GM19463 (cell line): ENCODE measurements at regions not wholly inside any gene's neighbourhood (a gene's known extent, or its start where the extent isn't known, plus 50 kb on each side); places are given as distances from the start of the nearest gene placed in this dataset.
"Not testable (repeated sequence)": the region's sequence is repeated elsewhere in the genome, so short reads cannot be mapped to it uniquely, and the experiment has no call there.

Experiments used
- ATAC-seq: cut with Tn5 transposase; IDR thresholded peaks from one replicate; pipeline ENCODE4 v1.9.1; 2021; ENCODE audit warnings: mild to moderate bottlenecking, moderate library complexity; ENCODE audit not compliant: unreplicated experiment

DNA sequence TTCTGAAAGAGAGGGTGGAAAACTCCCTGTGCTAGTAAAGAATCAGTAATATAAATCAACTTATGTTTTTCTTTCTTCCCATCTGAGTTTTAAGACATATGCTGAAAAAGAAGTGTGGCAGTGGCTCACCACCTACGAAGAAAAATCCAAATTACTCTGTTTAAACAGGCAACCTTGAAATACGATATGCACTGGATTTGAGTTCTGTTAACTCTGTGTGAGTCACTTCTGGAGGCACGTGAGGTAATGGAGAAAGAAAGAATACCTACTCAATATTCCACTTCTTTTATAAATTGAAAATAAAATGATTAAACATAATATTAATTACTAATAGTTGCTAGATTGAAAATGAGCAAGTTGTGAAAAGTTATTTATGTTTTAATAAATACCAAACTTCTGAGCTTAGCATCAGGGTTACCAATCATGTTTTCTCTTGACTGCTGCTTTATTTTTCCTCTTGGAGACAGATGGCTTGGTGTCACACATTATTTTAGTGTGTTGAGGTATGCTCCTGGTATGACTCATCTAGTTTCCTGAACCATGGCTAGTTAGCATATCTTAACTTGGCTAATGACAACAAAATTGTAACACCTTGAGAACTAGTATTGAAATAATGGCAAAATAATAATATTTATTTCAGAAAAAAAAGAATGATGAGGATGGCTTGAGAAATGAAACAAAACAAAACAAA, 1705.5 kb upstream of the PIK3C3 start:
- no peak for ATAC-seq

GRCh38 chr18:40245612-40246011, 1709.4 kb upstream of the PIK3C3 start:
- not testable (repeated sequence) for ATAC-seq

DNA sequence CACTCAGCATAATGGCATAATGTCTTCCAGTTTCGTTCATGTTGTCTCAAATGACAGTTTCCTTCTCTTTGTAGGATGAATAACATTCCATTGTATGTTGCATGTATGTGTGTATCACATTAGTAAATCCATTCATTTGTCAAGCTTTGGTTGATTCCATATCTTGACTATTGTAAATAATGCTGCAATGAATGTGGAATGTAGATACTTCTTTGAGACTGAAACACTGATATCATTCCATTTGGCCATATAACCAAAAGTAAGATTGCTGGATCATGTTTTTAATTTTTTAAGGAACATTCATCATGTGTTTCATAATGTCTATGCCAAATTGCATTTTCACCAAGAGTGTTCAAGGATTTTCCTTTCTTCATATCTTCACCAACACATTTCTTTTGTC, 1711.4 kb upstream of the PIK3C3 start:
- ATAC-seq, result no peak

DNA sequence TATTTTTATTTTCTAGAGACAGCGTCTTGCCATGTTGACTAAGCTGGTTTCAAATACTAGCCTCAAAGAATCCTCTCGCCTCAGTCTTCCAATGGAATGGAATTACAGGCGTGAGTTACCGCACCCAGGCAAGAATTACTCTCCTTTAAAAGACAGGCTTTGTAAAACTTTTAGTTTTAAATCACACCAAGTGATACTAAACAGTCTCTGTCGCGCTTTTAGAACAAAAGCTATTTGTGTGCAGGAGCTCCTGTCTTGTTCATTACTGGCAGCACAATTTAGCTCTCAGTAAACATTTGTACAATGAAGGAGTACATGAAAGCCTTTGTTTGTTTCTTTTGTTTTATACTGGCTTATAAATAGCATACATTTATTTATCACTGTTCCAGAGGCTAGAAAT, 1719.2 kb upstream of the PIK3C3 start:
- no peak for ATAC-seq

DNA sequence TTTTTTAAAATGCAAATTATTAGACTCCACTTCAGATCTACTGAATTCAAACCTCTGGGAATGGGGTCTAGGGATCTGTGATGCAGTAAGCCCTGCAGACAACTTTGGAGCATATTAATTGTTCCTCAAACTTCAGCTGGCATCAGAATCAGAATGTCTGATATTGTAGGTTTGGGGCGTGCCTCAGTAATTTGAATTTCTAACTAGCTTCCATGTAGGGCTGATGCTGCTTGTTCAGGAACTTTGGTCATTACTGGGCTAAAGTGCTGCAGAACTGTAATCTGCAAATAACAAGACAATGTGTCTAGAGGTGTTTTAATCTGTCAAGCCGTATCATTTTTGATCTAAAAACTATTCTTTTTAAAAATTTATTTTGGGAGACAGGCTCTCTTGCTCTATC, 1719.7 kb upstream of the PIK3C3 start:
- no peak for ATAC-seq

- ATAC-seq, result no peak
These were observed 1721.0 kb upstream of the PIK3C3 start for GRCh38 chr18:40233931-40234616.

GRCh38 chr18:40222776-40223175, 1732.3 kb upstream of the PIK3C3 start:
- ATAC-seq, result no peak

DNA sequence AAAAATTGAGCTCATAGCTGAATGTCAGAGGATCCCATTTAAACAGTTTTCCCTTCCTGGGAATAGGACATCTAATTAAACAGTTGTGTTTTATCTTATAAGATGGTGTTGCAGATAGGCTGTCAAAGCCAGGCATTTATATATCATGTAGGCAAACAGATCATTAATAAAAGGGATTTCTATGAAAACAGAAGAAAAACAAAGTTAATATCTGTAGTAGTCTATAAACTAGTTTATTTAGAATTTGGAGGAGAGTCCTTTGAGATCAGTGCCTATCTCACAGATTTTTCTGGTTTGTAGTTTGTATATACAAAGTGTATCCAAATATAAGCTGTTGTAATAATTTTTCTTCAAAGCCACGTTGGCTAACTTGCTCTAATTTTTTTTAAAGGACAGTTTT, 1738.2 kb upstream of the PIK3C3 start:
- ATAC-seq, result no peak

- ATAC-seq, result no peak
These were observed 1739.1 kb upstream of the PIK3C3 start for GRCh38 chr18:40215979-40216378.

- ATAC-seq, result no peak
These were observed 1744.3 kb upstream of the PIK3C3 start for GRCh38 chr18:40210696-40211095.

- ATAC-seq, result no peak
These were observed 1746.1 kb upstream of the PIK3C3 start for GRCh38 chr18:40208958-40209357.

DNA sequence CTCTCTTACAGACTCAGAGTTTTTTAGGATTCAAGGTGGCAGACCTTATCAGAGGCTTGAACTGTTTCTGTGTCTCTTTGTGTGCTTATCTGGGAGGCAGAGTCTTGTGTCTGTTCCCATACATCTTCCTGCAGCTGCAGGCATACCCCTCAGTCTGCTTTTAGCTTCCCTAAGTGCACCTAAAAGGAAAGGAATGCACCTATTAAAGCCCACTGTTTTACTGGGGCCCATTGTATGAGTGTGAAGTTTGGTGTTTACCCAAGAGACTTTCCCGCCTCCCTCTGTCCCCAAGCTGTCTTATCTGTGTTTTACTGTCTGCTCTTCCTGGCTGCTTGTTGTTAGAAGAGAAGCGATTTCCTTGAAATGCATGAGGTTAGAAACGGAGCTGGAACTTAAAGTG, 1757.3 kb upstream of the PIK3C3 start:
- ATAC-seq, result no peak

GRCh38 chr18:40186677-40187076, 1768.4 kb upstream of the PIK3C3 start:
- ATAC-seq, result no peak

GRCh38 chr18:40179729-40180461, 1775.1 kb upstream of the PIK3C3 start:
- no peak for ATAC-seq

DNA sequence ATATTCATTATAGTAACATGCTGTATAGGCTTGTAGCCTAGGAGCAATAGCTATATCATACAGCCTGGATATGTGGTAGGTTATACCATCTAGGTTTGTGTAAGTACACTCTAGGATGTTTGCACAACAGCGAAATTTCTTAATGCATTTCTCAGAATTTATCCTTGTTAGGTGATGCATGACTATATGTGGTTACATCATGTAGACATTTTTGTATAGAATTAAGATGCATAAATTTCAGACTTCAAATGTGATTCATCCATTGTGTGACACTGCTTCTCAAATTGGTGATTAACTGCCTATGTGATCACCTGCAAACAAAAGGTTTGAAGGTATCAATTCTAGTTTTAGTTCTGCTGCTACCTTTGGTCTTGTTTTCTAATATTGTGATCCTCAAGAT, 1787.0 kb upstream of the PIK3C3 start:
- ATAC-seq, result no peak

DNA sequence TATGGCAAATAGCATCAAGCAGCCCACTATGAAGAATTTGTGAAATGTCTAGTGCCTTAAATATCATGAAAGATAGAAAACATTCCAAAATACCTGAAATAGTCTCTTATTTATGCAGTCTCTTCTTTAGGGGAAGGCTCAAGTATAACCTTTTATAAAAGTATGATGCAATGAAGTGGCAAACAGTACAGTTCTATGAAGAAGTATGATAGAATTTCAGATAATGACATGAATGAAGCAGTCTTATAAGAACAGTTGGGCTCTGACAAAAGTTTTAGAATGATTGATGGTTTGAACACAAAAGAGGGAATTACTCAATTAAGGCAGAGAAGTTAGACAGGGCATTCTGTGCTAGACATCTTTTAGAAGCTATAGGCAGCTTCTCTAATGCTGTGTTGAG, 1791.8 kb upstream of the PIK3C3 start:
- ATAC-seq, result no peak

GRCh38 chr18:40160361-40160760, 1794.7 kb upstream of the PIK3C3 start:
- no peak for ATAC-seq

DNA sequence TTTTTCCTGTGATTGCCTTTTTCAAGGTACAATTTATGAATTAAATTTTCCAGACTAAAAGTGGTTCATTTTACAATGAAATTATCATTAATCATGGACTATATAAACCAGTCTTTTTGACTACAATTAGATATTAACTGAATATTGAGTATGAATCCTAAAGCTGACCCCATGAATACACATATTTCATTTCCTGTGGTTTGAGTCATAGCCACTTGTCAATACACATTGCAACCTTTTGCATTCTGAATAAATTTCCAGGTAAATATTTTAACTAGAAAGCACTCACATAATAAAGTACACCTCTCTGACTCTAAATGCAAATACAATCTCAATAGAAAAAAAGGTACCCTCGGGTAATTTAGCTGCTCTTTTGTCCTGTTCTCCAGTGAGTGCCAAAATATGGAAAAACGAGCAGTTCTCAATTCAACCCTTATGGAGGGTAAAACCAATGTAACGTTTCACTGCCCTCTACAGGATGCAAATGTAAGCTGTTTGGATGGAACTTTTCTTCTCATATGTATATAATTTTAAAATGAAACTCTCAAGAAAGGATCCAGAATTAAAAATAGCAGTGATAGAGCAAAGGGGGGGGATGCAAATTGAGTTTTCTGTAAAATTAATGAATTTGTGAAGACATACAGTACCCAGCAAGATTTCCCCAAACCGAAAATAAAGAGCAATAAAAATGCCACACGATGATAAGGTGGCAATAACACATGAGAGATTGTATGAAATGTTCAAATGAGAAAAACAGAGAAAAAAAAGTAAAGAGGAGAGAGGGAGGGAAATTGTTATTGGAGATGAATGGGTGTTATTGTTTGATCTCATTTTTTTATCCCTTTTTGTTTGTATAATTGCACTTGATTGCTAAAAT, 1795.7 kb upstream of the PIK3C3 start:
- ATAC-seq, result no peak

DNA sequence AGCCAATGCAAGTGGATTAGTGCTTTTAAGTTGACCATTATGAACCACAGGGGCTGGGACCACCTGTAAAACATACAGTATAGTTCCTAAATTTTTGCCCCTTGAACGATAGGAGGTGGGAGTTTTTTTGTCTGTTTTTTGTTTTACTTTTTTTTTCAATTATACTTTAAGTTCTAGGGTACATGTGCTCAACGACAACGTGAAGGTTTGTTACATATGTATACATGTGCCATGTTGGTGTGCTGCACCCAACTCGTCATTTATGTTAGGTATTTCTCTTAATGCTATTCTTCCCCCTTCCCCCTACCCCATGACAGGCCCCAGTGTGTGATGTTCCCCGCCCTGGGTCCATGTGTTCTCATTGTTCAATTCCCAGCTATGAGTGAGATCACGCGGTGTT, 1797.9 kb upstream of the PIK3C3 start:
- no peak for ATAC-seq

DNA sequence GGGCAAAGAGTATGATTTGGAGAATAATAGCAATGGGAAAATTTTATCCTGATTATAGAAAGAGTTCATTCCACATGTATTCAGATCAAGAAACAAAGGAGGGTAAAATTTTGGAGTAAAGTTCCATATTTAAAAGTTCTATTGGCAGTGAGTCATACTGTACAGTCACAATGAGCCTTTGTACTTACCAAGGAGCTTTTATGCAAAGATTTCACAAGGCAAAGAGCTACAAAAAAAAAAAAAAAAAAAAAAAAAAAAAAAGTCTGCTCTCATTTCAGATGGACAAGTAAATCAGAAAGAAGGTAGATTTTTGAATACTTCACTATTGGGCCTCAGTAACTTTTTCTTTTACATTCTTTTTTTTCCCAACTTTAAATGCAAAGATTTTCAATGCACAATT, 1802.2 kb upstream of the PIK3C3 start:
- ATAC-seq, result no peak

GRCh38 chr18:40148960-40149359, 1806.1 kb upstream of the PIK3C3 start:
- ATAC-seq, result no peak
